GM23248 (cell line): ENCODE measurements at regions not wholly inside any gene's neighbourhood (a gene's known extent, or its start where the extent isn't known, plus 50 kb on each side); places are given as distances from the start of the nearest gene placed in this dataset.
A peak's percentile ranks its signal among the peaks of the same experiment; 100 is the strongest.

ENCODE experiments used
- DNase-seq: peaks from one replicate; pipeline ENCODE4 v3.0.0-alpha.2; 2015
- H2AFZ ChIP-seq: fragments of 200-600 bp; sonication (generic); 2 replicates; pipeline ENCODE4 v1.6.1; 2016; ENCODE audit warnings: antibody characterized with exemption
- H3F3A ChIP-seq: fragments of 200-600 bp; sonication (generic); 2 replicates; pipeline ENCODE4 v1.6.1; 2016; ENCODE audit warnings: mild to moderate bottlenecking, antibody characterized with exemption, mixed run types; ENCODE audit not compliant: insufficient read depth
- H3K27ac ChIP-seq: fragments of 200-600 bp; sonication (generic); 2 replicates; pipeline ENCODE4 v1.5.1; 2016; ENCODE audit warnings: mild to moderate bottlenecking
- H3K27me3 ChIP-seq: fragments of 200-600 bp; sonication (generic); replicated peaks from 2 replicates; pipeline ENCODE4 v1.6.1; 2016; ENCODE audit warnings: mild to moderate bottlenecking; ENCODE audit not compliant: insufficient read depth
- H3K36me3 ChIP-seq: fragments of 200-600 bp; sonication (generic); 2 replicates; pipeline ENCODE4 v1.6.1; 2016; ENCODE audit warnings: low read depth, mild to moderate bottlenecking
- H3K4me1 ChIP-seq: fragments of 200-600 bp; sonication (generic); 2 replicates; pipeline ENCODE4 v1.6.1; 2016; ENCODE audit warnings: mild to moderate bottlenecking; ENCODE audit not compliant: insufficient read depth
- H3K4me2 ChIP-seq: fragments of 200-600 bp; sonication (generic); one replicate; pipeline ENCODE4 v1.6.1; 2016; ENCODE audit warnings: mild to moderate bottlenecking; ENCODE audit not compliant: unreplicated experiment
- H3K4me3 ChIP-seq: fragments of 200-600 bp; sonication (generic); 2 replicates; pipeline ENCODE4 v1.5.1; 2016; ENCODE audit warnings: mild to moderate bottlenecking
- H3K79me2 ChIP-seq: fragments of 200-600 bp; sonication (generic); 2 replicates; pipeline ENCODE4 v1.6.1; 2016; ENCODE audit warnings: mild to moderate bottlenecking; ENCODE audit not compliant: insufficient read depth
- H3K9ac ChIP-seq: fragments of 200-600 bp; sonication (generic); 2 replicates; pipeline ENCODE4 v1.6.1; 2016; ENCODE audit warnings: mild to moderate bottlenecking
- H3K9me2 ChIP-seq: fragments of 200-600 bp; sonication (generic); 2 replicates; pipeline ENCODE4 v1.6.1; 2016; ENCODE audit warnings: mixed run types, mild to moderate bottlenecking, moderate library complexity; ENCODE audit not compliant: insufficient read depth
- H3K9me3 ChIP-seq: fragments of 200-600 bp; sonication (generic); one replicate; pipeline ENCODE4 v1.6.1; 2017; ENCODE audit warnings: low read depth
- H4K20me1 ChIP-seq: fragments of 200-600 bp; sonication (generic); 2 replicates; pipeline ENCODE4 v1.6.0; 2016; ENCODE audit not compliant: insufficient read depth
- EZH2 ChIP-seq: fragments of 200-600 bp; sonication (generic); IDR thresholded peaks from 2 replicates; pipeline ENCODE4 v1.6.1; 2018; ENCODE audit warnings: antibody characterized with exemption, mild to moderate bottlenecking; ENCODE audit not compliant: insufficient read depth, poor library complexity, severe bottlenecking
- EZH2phosphoT487 ChIP-seq: fragments of 200-600 bp; sonication (generic); IDR thresholded peaks from 2 replicates; pipeline ENCODE4 v1.6.1; 2018; ENCODE audit warnings: antibody characterized with exemption, moderate library complexity, mild to moderate bottlenecking, low read depth; ENCODE audit not compliant: insufficient read depth
- WGBS, 2 experiments: methylation state at CpG; one replicate each; pipeline ENCODE4 v1.1.6; 2015 to 2017; ENCODE audit warnings: low lambda C conversion rate in 2 of 2, low coverage in 1 of 2; ENCODE audit errors: missing lambda C conversion rate in 2 of 2; 5-methylcytosine and 5-hydroxymethylcytosine counted together
- in situ Hi-C: fragments of 300-500 bp; cut with MboI; formaldehyde crosslinking; loops from 2 replicates; pipeline ENCODE4 v1.15.0; 2020

- TF ChIP-seq EZH2phosphoT487 (no peak), EZH2 (no peak)
- no peaks in the 10 kb centered on the region for H3F3A ChIP-seq
- no peak for DNase-seq
- H3K9ac ChIP-seq = no peak overlapping the region
- no peaks in the 10 kb centered on the region for H3K4me1 ChIP-seq
- no peaks in the 10 kb centered on the region for H3K27me3 ChIP-seq
- no peaks in the 10 kb centered on the region for H3K36me3 ChIP-seq
- no peaks in the 10 kb centered on the region for H3K9me3 ChIP-seq
- H4K20me1 ChIP-seq = no peaks in the 10 kb centered on the region
- no peak overlapping the region for H3K4me3 ChIP-seq
- no peak overlapping the region for H2AFZ ChIP-seq
- H3K27ac ChIP-seq = no peak overlapping the region
- H3K9me2 ChIP-seq = no peaks in the 10 kb centered on the region
- no peaks in the 10 kb centered on the region for H3K79me2 ChIP-seq
- H3K4me2 ChIP-seq = no peak overlapping the region
- WGBS, 2 experiments = 21 to 29% methylated on average over 1 of the region's 1 CpG
- in situ Hi-C loops = no loop called here
Observed at GRCh38 chr3:104397713-104398112, 969.0 kb upstream of the ALCAM start.

- no peaks in the 10 kb centered on the region for H4K20me1 ChIP-seq
- H3K4me2 ChIP-seq = no peak overlapping the region
- H2AFZ ChIP-seq = no peak overlapping the region
- DNase-seq = no peak
- H3F3A ChIP-seq = no peaks in the 10 kb centered on the region
- 49 to 56% methylated on average over 2 of the region's 2 CpGs for WGBS, 2 experiments
- TF ChIP-seq EZH2phosphoT487 = no peak
- TF ChIP-seq EZH2 = no peak
- no peaks in the 10 kb centered on the region for H3K9me2 ChIP-seq
- in situ Hi-C loops = no loop called here
- no peak overlapping the region for H3K9ac ChIP-seq
- H3K4me1 ChIP-seq = no peaks in the 10 kb centered on the region
- no peaks in the 10 kb centered on the region for H3K36me3 ChIP-seq
- no peak overlapping the region for H3K4me3 ChIP-seq
- H3K27ac ChIP-seq = no peak overlapping the region
- H3K9me3 ChIP-seq = no peaks in the 10 kb centered on the region
- no peaks in the 10 kb centered on the region for H3K79me2 ChIP-seq
- H3K27me3 ChIP-seq = no peaks in the 10 kb centered on the region
Observed at GRCh38 chr3:104402902-104403301, 963.8 kb upstream of the ALCAM start.

GRCh38 chr3:104411757-104412156 is 955.0 kb upstream of the ALCAM start:
- Histone ChIP-seq H2AFZ (no peak overlapping the region), H4K20me1 (no peaks in the 10 kb centered on the region), H3K36me3 (no peaks in the 10 kb centered on the region), H3K9me3 (no peaks in the 10 kb centered on the region), H3K4me2 (no peak overlapping the region), H3K27me3 (no peaks in the 10 kb centered on the region), H3F3A (no peaks in the 10 kb centered on the region), H3K9me2 (no peaks in the 10 kb centered on the region), H3K27ac (no peak overlapping the region), H3K9ac (no peak overlapping the region), H3K4me3 (no peak overlapping the region), H3K79me2 (no peaks in the 10 kb centered on the region), H3K4me1 (no peaks in the 10 kb centered on the region)
- no peak for TF ChIP-seq EZH2phosphoT487
- 41 to 47% methylated on average over 4 of the region's 4 CpGs for WGBS, 2 experiments
- in situ Hi-C loops = no loop called here
- peak; percentile 22 for DNase-seq

GRCh38 chr3:104412608-104413580 is 953.8 kb upstream of the ALCAM start:
- no peak for TF ChIP-seq EZH2phosphoT487
- no peak for TF ChIP-seq EZH2
- Histone ChIP-seq H3K4me3 (no peak overlapping the region), H3K9me2 (no peaks in the 10 kb centered on the region), H3K27ac (no peak overlapping the region), H3K36me3 (no peaks in the 10 kb centered on the region), H3K79me2 (no peaks in the 10 kb centered on the region), H3K9ac (no peak overlapping the region), H3F3A (no peaks in the 10 kb centered on the region), H3K27me3 (no peaks in the 10 kb centered on the region), H3K4me2 (no peak overlapping the region), H3K9me3 (no peaks in the 10 kb centered on the region), H3K4me1 (no peaks in the 10 kb centered on the region), H4K20me1 (no peaks in the 10 kb centered on the region), H2AFZ (peak overlapping the region; percentile 13; the same call in 1 of the 2 replicates)
- in situ Hi-C loops = no loop called here
- WGBS, 2 experiments = 11 to 12% methylated on average over 9 of the region's 9 CpGs
- no peak for DNase-seq
